ENCODE measurements at regions not wholly inside any gene's neighbourhood (a gene's known extent, or its start where the extent isn't known, plus 50 kb on each side); places are given as distances from the start of the nearest gene placed in this dataset.

- TF ChIP-seq POLR2A (IDR thresholded peaks at IDR 0.05), result no peak
- TF ChIP-seq CTCF (IDR thresholded peaks at IDR 0.05), result no peak
These were observed 167.8 kb upstream of the EDNRA start for GRCh38 chr4:147313108-147313507.
